ENCODE measurements at regions not wholly inside any gene's neighbourhood (a gene's known extent, or its start where the extent isn't known, plus 50 kb on each side); places are given as distances from the start of the nearest gene placed in this dataset.

DNA sequence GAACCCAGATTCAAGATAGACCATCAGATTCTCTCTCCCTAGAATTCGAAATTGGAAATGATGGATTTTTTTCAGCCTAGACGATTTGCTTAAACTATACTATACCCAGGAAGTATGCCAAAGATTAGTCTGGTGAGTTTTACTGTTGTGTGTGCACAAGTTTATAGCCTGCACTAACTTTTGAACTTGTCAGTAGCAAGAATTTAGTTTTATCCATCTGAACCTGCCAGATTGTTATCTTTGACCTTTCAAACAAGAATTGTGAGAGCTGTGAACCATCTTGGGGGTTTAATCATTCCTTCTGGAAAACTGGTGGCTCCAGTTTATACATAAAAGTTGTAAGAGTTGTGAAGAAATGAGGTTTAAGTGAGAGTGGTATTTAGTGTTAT lies 243.5 kb upstream of the DAAM1 start:
- Mint-ChIP-seq H3K27me3 (peaks cover 5% of the 10 kb centered on the region), H3K9me3 (no peaks in the 10 kb centered on the region), H3K36me3 (ENCODE audit: low read depth) (no peaks in the 10 kb centered on the region), H3K27ac (no peak overlapping the region), H3K4me3 (no peak overlapping the region), H3K4me1 (ENCODE audit: low read depth) (no peaks in the 10 kb centered on the region)
- DNase-seq = no peak

- no peaks in the 10 kb centered on the region for H3K36me3 Mint-ChIP-seq (ENCODE audit: low read depth)
- no peak for DNase-seq
- no peak overlapping the region for H3K27ac Mint-ChIP-seq
- no peaks in the 10 kb centered on the region for H3K4me1 Mint-ChIP-seq (ENCODE audit: low read depth)
- no peaks in the 10 kb centered on the region for H3K9me3 Mint-ChIP-seq
- H3K27me3 Mint-ChIP-seq = peaks cover 6% of the 10 kb centered on the region
- H3K4me3 Mint-ChIP-seq = no peak overlapping the region
Measured at GRCh38 chr14:58946431-58946830, 242.0 kb upstream of the DAAM1 start.

DNA sequence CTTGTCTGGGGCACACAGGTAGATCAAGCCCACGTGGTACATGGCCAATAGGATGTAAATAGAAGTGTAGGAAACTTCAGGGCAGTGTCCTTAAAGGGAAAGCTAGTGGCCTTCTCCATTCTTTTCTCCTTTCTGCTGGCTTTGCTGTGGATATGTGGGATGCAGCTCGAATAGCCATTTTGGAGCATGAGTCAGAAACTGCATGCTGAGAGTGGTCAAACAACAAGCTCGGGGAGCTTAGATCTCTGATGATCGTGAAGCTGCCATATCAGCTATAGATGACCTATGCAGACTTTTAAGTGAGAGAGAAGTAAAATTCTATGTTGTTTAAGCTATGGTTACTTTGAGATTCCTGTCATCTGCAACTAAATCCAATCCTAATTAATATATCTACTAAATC lies 241.3 kb upstream of the DAAM1 start:
- Mint-ChIP-seq H3K36me3 (ENCODE audit: low read depth) (no peaks in the 10 kb centered on the region), H3K27ac (no peak overlapping the region), H3K9me3 (no peaks in the 10 kb centered on the region), H3K4me3 (no peak overlapping the region), H3K4me1 (ENCODE audit: low read depth) (no peaks in the 10 kb centered on the region), H3K27me3 (peaks cover 11% of the 10 kb centered on the region)
- DNase-seq = no peak

DNA sequence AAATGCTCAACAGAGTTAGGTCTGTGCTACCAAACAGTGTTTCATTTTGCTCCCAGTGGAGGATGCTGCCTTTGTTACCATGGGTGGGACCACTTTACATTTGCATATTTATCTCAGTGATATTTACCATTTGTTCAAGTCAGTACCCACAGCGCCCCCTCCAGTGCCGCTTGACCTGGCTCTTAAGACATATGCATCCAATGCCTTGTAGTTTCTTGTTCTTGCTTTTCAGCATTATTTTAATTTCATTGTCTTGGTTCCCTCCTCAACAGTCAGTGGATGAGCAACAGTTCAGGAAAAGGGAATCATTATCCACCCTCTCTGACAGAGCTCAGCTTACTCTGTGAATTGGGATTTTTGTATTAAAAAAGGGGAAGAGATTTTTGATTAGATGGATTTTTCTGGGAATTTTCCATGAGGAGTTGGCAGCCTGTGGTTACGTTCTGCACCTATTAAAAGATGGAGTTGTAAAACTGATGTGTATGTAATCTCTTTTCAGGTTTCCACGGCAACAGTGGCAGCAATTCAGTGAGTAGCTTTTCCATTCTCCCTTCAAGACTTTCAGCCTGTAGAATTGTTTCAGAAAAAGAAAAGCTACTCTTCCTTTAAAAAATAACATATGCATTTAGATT lies 240.5 kb upstream of the DAAM1 start:
- no peak for DNase-seq
- Mint-ChIP-seq H3K4me3 (no peak overlapping the region), H3K27me3 (peaks cover 16% of the 10 kb centered on the region), H3K9me3 (no peaks in the 10 kb centered on the region), H3K36me3 (ENCODE audit: low read depth) (no peaks in the 10 kb centered on the region), H3K4me1 (ENCODE audit: low read depth) (no peaks in the 10 kb centered on the region), H3K27ac (no peak overlapping the region)

DNA sequence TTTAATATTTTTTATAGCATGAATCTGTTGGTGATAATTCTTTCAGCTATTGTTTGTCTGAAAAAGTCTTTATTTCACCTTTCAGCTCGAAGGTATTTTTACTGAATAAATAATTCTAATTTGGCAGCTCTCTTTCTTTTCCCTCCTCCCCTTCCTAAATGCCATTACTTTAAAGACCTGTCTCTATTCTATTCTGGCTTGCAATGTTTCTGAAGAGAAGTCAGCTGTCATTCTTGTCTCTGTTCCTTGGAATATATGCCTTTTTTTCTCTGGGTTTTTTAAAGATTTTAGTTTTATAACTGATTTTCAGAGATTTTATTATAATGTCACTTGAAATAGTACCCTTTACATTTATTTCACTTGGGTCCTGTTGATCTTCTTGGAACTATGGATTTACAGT lies 237.9 kb upstream of the DAAM1 start:
- Mint-ChIP-seq H3K4me3 (no peak overlapping the region), H3K4me1 (ENCODE audit: low read depth) (no peaks in the 10 kb centered on the region), H3K27me3 (peaks cover 17% of the 10 kb centered on the region), H3K9me3 (no peaks in the 10 kb centered on the region), H3K27ac (no peak overlapping the region), H3K36me3 (ENCODE audit: low read depth) (no peaks in the 10 kb centered on the region)
- DNase-seq = no peak

GRCh38 chr14:58951143-58951542 lies 237.3 kb upstream of the DAAM1 start:
- Mint-ChIP-seq H3K4me1 (ENCODE audit: low read depth) (peaks cover under 1% of the 10 kb centered on the region), H3K4me3 (no peak overlapping the region), H3K27me3 (peaks cover 17% of the 10 kb centered on the region), H3K27ac (no peak overlapping the region), H3K36me3 (ENCODE audit: low read depth) (no peaks in the 10 kb centered on the region), H3K9me3 (no peaks in the 10 kb centered on the region)
- DNase-seq = no peak

GRCh38 chr14:58954052-58954451 lies 234.4 kb upstream of the DAAM1 start:
- Mint-ChIP-seq H3K4me3 (no peak overlapping the region), H3K4me1 (ENCODE audit: low read depth) (peaks cover 2% of the 10 kb centered on the region), H3K27me3 (peaks cover 17% of the 10 kb centered on the region), H3K9me3 (peaks cover 2% of the 10 kb centered on the region), H3K36me3 (ENCODE audit: low read depth) (no peaks in the 10 kb centered on the region), H3K27ac (no peak overlapping the region)
- DNase-seq = no peak

- Mint-ChIP-seq H3K4me3 (no peak overlapping the region), H3K36me3 (ENCODE audit: low read depth) (no peaks in the 10 kb centered on the region), H3K4me1 (ENCODE audit: low read depth) (peaks cover 2% of the 10 kb centered on the region), H3K27ac (no peak overlapping the region), H3K9me3 (peaks cover 2% of the 10 kb centered on the region), H3K27me3 (peaks cover 17% of the 10 kb centered on the region)
- DNase-seq = no peak
Measured at GRCh38 chr14:58954901-58955861, 233.3 kb upstream of the DAAM1 start.

GRCh38 chr14:58961045-58961731 lies 227.3 kb upstream of the DAAM1 start:
- H3K27me3 Mint-ChIP-seq = no peaks in the 10 kb centered on the region
- H3K36me3 Mint-ChIP-seq (ENCODE audit: low read depth) = no peaks in the 10 kb centered on the region
- DNase-seq = no peak
- no peak overlapping the region for H3K27ac Mint-ChIP-seq
- peaks cover 2% of the 10 kb centered on the region for H3K9me3 Mint-ChIP-seq
- H3K4me3 Mint-ChIP-seq = no peak overlapping the region
- peaks cover 2% of the 10 kb centered on the region for H3K4me1 Mint-ChIP-seq (ENCODE audit: low read depth)

DNA sequence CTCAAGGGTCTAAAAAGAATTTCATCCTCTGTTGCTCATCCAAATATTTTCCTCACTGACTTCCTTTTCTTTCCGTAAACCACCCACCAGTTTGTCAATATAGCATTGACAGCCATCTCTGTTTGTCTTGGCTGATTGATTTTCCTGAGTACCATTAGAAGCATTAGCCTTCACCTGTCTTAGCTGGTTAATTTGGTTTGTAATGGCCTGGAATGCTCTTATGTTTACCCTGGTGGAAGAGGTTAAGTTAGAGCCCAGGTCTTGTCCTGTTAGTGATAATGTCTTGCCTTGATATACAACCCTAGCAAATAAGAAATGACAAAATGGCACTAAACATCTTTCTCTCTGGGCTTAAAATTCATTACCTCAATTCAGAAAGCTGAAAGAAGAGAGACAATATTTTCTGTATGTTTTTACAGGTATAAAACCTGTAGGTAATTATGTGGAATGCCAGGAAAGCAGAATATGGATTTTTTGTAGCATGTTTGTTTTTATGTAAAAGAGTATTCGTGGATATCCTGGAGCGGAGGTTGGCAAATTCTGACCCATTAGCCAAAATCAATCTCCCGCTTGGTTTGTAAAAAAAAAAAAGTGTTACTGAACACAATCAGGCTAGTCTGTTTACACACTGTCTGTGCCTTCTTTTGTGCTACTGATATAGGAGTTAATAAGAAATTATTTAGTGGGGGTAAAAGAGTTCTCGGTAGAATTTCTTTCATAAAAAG lies 224.4 kb upstream of the DAAM1 start:
- Mint-ChIP-seq H3K4me1 (ENCODE audit: low read depth) (no peaks in the 10 kb centered on the region), H3K4me3 (no peak overlapping the region), H3K27me3 (no peaks in the 10 kb centered on the region), H3K9me3 (no peaks in the 10 kb centered on the region), H3K36me3 (ENCODE audit: low read depth) (no peaks in the 10 kb centered on the region), H3K27ac (no peak overlapping the region)
- DNase-seq = no peak

GRCh38 chr14:58964598-58964928 lies 223.9 kb upstream of the DAAM1 start:
- Mint-ChIP-seq H3K36me3 (ENCODE audit: low read depth) (no peaks in the 10 kb centered on the region), H3K9me3 (no peaks in the 10 kb centered on the region), H3K4me3 (no peak overlapping the region), H3K27me3 (no peaks in the 10 kb centered on the region), H3K4me1 (ENCODE audit: low read depth) (no peaks in the 10 kb centered on the region), H3K27ac (no peak overlapping the region)
- DNase-seq = no peak

GRCh38 chr14:58965601-58966000 lies 222.9 kb upstream of the DAAM1 start:
- H3K36me3 Mint-ChIP-seq (ENCODE audit: low read depth) = no peaks in the 10 kb centered on the region

GRCh38 chr14:58966997-58967396 lies 221.5 kb upstream of the DAAM1 start:
- Mint-ChIP-seq H3K9me3 (no peaks in the 10 kb centered on the region), H3K4me1 (ENCODE audit: low read depth) (no peaks in the 10 kb centered on the region), H3K27me3 (no peaks in the 10 kb centered on the region), H3K36me3 (ENCODE audit: low read depth) (no peaks in the 10 kb centered on the region), H3K27ac (no peak overlapping the region), H3K4me3 (no peak overlapping the region)
- DNase-seq = no peak

More at GRCh38 chr14:58965601-58966000, 222.9 kb upstream of the DAAM1 start:
- Mint-ChIP-seq H3K27ac (no peak overlapping the region), H3K4me1 (ENCODE audit: low read depth) (no peaks in the 10 kb centered on the region), H3K4me3 (no peak overlapping the region), H3K27me3 (no peaks in the 10 kb centered on the region), H3K9me3 (no peaks in the 10 kb centered on the region)
- no peak for DNase-seq

DNA sequence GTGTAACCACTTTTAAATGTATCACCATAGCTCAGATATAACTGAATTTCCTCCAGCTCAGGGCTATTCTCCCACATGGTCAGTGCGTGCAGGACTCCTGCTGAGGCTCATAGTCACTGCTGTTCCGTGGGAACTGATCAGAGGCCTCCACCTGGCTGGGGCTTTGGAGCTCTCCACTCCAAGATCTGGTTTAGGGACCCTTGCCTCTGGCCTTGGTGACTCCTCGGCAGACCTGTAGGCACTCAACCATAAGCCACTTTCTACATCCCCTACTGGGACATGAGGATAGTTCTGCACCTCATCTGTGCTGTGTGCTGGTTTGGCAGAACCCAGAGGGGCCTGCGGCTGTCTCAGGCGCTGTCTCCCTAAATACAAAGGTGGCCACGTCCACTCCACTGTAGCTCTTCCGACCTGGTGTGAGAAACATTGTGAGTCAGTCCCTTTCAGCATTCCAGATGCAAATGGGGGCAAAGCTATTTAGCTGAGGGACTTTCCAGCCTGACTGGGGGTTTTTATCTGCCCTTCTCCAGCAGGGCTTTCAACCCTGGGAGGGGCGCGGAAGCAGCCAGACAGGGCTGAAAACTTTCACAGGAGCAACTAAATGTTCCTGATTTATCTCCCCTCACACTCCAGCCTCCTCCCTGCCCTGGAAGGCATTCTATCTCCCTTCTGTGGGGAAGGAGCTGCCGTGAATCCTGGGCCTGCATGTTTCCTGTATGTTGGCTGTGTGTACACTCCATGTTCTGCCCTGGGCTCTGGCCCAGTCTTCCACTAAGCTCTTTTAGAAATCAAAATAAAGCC lies 218.3 kb upstream of the DAAM1 start:
- no peaks in the 10 kb centered on the region for H3K4me1 Mint-ChIP-seq (ENCODE audit: low read depth)
- H3K27me3 Mint-ChIP-seq = no peaks in the 10 kb centered on the region
- H3K9me3 Mint-ChIP-seq = no peaks in the 10 kb centered on the region
- DNase-seq = no peak
- H3K36me3 Mint-ChIP-seq (ENCODE audit: low read depth) = no peaks in the 10 kb centered on the region
- H3K4me3 Mint-ChIP-seq = no peak overlapping the region
- no peak overlapping the region for H3K27ac Mint-ChIP-seq

Data from activated T-cell treated with anti-CD3 and anti-CD28 coated beads, Interleukin-2, amount 50 U/mL, for 24 hours (primary cell).